OCI-LY3 (cell line): ENCODE measurements at regions not wholly inside any gene's neighbourhood (a gene's known extent, or its start where the extent isn't known, plus 50 kb on each side); places are given as distances from the start of the nearest gene placed in this dataset.

Experiments used
- H2AFZ ChIP-seq: fragments of 200-600, 300-600 bp; shearing (Covaris generic); 2 replicates; pipeline ENCODE4 v1.6.0; 2014; ENCODE audit warnings: antibody characterized with exemption, low read depth, low read length
- H3K27ac ChIP-seq: fragments of 200-600, 300-600 bp; sonication (generic); 2 replicates; pipeline ENCODE4 v1.5.1; 2014; ENCODE audit warnings: mild to moderate bottlenecking, low read length, moderate library complexity, mixed read lengths
- H3K27me3 ChIP-seq: fragments of 200-600, 300-600 bp; sonication (generic); 2 replicates; pipeline ENCODE4 v1.6.1; 2014; ENCODE audit warnings: low read depth, low read length, mixed read lengths
- H3K36me3 ChIP-seq: fragments of 200-600, 300-600 bp; sonication (generic); replicated peaks from 2 replicates; pipeline ENCODE3; 2014; ENCODE audit warnings: low read depth, low read length, mixed read lengths
- H3K4me1 ChIP-seq: fragments of 300-600, 200-600 bp; sonication (generic); 2 replicates; pipeline ENCODE4 v1.6.1; 2014; ENCODE audit warnings: low read length, mixed read lengths
- H3K4me2 ChIP-seq: fragments of 200-600, 300-600 bp; sonication (generic); 2 replicates; pipeline ENCODE4 v1.6.1; 2014; ENCODE audit warnings: low read length, mixed read lengths
- H3K4me3 ChIP-seq: fragments of 300-600, 200-600 bp; sonication (generic); 2 replicates; pipeline ENCODE4 v1.5.1; 2014; ENCODE audit warnings: antibody characterized with exemption, mild to moderate bottlenecking, low read length, moderate library complexity
- H3K79me2 ChIP-seq: fragments of 300-600, 200-600 bp; shearing (Covaris generic); 2 replicates; pipeline ENCODE4 v1.6.1; 2014; ENCODE audit warnings: mild to moderate bottlenecking, low read length, mixed read lengths
- H3K9ac ChIP-seq: fragments of 300-600, 200-600 bp; shearing (Covaris generic); 2 replicates; pipeline ENCODE4 v1.6.0; 2014; ENCODE audit warnings: mild to moderate bottlenecking, low read length, moderate library complexity
- H3K9me3 ChIP-seq: fragments of 200-600, 300-600 bp; shearing (Covaris generic); 2 replicates; pipeline ENCODE4 v1.6.1; 2014; ENCODE audit warnings: low read length, mixed read lengths; ENCODE audit not compliant: insufficient read depth
- H4K20me1 ChIP-seq: fragments of 200-600, 300-600 bp; sonication (generic); 2 replicates; pipeline ENCODE4 v1.6.1; 2016; ENCODE audit warnings: low read length, mixed read lengths; ENCODE audit not compliant: insufficient read depth
- CTCF ChIP-seq: fragments of 200-600, 300-600 bp; sonication (generic); IDR thresholded peaks from 2 replicates; pipeline ENCODE4 v1.5.1; 2014; ENCODE audit warnings: antibody characterized with exemption, low read length, low read depth
- EZH2phosphoT487 ChIP-seq: fragments of 200-600 bp; shearing (Covaris generic); IDR thresholded peaks from 2 replicates; pipeline ENCODE4 v1.6.1; 2018; ENCODE audit warnings: antibody characterized with exemption, mixed run types, low read depth

- TF ChIP-seq EZH2phosphoT487 (no peak), CTCF (no peak)
Observed at GRCh38 chr7:115232041-115232440, 310.1 kb downstream of the MDFIC start.

GRCh38 chr7:115230882-115231571 lies 309.1 kb downstream of the MDFIC start:
- Histone ChIP-seq H4K20me1 (no peaks in the 10 kb centered on the region), H3K4me1 (no peaks in the 10 kb centered on the region), H3K79me2 (no peaks in the 10 kb centered on the region), H2AFZ (no peak overlapping the region), H3K9ac (no peak overlapping the region), H3K9me3 (peaks cover 6% of the 10 kb centered on the region), H3K27me3 (no peaks in the 10 kb centered on the region), H3K36me3 (no peaks in the 10 kb centered on the region), H3K4me3 (no peak overlapping the region), H3K27ac (no peak overlapping the region), H3K4me2 (no peak overlapping the region)
- TF ChIP-seq CTCF (no peak), EZH2phosphoT487 (no peak)

More at GRCh38 chr7:115232041-115232440, 310.1 kb downstream of the MDFIC start:
- H3K36me3 ChIP-seq = no peaks in the 10 kb centered on the region
- H3K27ac ChIP-seq = no peak overlapping the region
- no peaks in the 10 kb centered on the region for H3K79me2 ChIP-seq
- no peaks in the 10 kb centered on the region for H4K20me1 ChIP-seq
- no peak overlapping the region for H3K4me2 ChIP-seq
- no peak overlapping the region for H3K9ac ChIP-seq
- no peaks in the 10 kb centered on the region for H3K27me3 ChIP-seq
- H3K4me1 ChIP-seq = no peaks in the 10 kb centered on the region
- H2AFZ ChIP-seq = no peak overlapping the region
- H3K4me3 ChIP-seq = no peak overlapping the region
- H3K9me3 ChIP-seq = peaks cover 6% of the 10 kb centered on the region

GRCh38 chr7:115229401-115230105 lies 307.7 kb downstream of the MDFIC start:
- TF ChIP-seq CTCF = no peak
- no peak for TF ChIP-seq EZH2phosphoT487
- Histone ChIP-seq H3K9ac (no peak overlapping the region), H2AFZ (no peak overlapping the region), H3K36me3 (no peaks in the 10 kb centered on the region), H3K4me3 (no peak overlapping the region), H3K4me2 (no peak overlapping the region), H3K79me2 (no peaks in the 10 kb centered on the region), H3K27ac (no peak overlapping the region), H3K4me1 (no peaks in the 10 kb centered on the region), H3K9me3 (no peaks in the 10 kb centered on the region), H4K20me1 (no peaks in the 10 kb centered on the region), H3K27me3 (no peaks in the 10 kb centered on the region)

GRCh38 chr7:115227473-115228235 lies 305.8 kb downstream of the MDFIC start:
- Histone ChIP-seq H3K27me3 (no peaks in the 10 kb centered on the region), H3K9me3 (no peaks in the 10 kb centered on the region), H3K79me2 (no peaks in the 10 kb centered on the region), H3K4me3 (no peak overlapping the region), H4K20me1 (no peaks in the 10 kb centered on the region), H3K9ac (no peak overlapping the region), H3K36me3 (no peaks in the 10 kb centered on the region), H3K4me2 (no peak overlapping the region), H3K4me1 (no peaks in the 10 kb centered on the region), H3K27ac (no peak overlapping the region), H2AFZ (no peak overlapping the region)
- TF ChIP-seq CTCF = no peak
- TF ChIP-seq EZH2phosphoT487 = no peak
